GM19351 (cell line): ENCODE measurements at regions not wholly inside any gene's neighbourhood (a gene's known extent, or its start where the extent isn't known, plus 50 kb on each side); places are given as distances from the start of the nearest gene placed in this dataset.

Experiments
- ATAC-seq: cut with Tn5 transposase; IDR thresholded peaks from one replicate; pipeline ENCODE4 v1.9.1; 2021; ENCODE audit warnings: mild to moderate bottlenecking, moderate library complexity; ENCODE audit not compliant: unreplicated experiment

DNA sequence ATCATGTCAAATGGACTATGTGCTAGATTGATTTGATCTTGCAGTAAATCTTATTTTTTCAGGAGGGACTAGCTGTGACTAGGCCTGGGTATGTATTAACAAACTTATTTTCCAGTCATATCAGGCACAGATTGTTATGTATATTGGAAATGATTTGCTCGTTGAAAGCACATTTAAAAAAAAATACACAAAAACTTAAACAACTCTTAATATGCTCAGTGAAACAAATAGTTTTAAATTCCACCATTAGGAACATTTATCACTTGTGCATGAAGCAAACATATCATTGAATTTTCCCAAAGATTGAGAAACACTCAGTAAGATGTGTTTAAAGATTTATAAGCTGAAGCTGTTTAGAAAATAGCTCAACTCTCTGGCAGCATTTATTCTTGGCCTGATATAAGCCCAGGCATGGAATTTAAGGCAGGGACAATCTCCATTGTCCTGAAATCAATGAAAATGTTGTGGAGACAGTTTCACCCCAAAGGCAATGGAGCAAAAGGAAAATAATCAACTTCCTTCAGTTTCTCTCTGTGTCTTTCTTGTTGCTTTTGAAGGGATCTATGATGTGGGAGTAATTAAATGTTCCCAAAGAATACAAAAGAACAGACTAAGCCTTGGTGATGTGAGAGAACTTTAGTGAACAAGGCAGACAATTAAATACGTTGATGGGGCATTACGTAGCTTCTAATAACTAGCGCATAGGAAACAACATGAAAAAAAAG lies 250.3 kb downstream of the GPR37 start:
- ATAC-seq = no peak

DNA sequence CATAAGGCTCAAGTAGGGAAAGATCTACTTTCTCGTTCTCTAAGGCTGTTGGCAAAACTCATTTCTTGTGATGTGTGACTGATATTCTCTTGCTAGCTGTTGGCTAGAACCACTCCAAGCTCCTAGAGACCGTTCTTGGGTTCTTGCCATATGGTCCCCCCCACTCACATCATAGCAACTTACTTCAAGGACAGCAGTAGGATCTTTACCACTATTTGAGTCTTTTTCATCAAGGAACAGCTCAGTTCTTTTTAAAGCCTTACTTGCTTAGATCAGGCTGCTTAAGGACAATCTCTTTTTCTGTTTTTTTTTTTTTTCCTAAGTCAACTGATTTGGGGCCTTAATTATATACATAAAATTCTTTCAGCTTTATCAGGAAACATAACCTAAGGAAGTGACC lies 251.1 kb downstream of the GPR37 start:
- no peak for ATAC-seq

DNA sequence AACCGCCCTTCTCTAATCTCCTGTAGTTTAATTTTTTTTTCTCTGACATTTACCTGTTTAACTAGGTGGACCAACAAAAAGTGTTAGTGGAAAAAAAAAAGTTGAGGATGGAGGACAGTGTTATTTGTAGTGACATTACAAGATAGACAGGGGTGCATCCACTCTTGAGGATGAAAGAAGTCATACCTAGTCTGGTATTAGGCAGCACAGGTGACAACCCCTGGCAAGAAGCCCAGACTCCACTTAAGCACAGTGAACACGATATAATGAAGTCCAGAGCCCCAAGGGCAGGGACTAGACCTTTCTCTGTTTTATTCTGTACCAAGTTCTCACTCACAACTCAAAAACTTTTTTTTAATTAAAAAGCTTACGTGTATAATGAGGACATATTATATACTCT lies 268.4 kb downstream of the GPR37 start:
- no peak for ATAC-seq

DNA sequence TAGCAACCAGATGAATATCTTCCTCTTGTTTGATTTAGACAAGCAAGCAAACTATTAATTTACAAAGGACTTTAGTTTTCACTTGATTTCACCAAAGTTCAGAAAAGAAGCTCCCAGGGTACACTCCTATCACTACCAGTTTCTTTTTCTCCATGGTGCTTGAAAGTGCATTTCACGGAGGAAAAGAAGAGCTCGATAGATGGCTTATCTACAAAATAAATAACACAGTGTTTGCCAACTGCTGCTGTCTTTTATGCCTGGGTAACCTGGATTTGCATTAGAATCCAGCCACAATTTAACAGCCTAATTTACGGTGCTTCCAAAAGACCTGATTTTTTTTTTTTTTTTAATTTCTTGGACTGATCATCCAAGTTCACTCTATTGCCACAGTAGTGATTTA lies 275.7 kb downstream of the GPR37 start:
- no peak for ATAC-seq

DNA sequence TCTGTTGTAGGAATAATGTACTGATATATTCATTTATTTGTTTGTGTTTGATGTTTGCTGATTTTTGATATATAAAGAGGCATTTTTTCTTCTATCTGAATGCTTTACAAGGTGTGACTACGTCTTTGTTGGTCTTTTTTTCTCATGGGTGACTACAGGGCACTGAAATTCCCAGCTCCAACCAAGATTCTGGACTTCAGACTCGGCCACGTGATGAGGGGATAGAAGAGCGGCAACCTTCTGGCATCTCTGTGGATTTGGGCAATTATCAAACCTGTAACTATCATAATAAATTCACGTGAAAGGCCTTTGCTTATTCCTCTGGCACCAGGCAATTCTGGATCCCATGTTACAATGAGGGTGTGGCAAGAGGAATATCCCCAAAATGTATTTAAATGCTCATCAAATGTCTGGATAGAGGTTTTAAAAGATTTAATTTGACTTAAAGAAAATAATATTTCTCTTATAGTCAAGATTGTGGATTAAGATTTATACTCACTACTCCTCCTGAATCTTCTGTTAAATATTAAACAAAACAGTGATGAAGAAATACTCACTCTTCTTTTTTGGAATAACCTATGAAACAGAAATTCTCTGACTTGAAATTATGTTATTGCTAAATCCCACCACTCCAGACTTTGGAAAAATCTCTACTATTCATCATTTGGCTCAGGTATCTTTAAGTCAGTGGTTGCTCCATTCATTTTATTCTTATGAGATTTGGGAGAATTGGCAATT lies 276.3 kb downstream of the GPR37 start:
- no peak for ATAC-seq

DNA sequence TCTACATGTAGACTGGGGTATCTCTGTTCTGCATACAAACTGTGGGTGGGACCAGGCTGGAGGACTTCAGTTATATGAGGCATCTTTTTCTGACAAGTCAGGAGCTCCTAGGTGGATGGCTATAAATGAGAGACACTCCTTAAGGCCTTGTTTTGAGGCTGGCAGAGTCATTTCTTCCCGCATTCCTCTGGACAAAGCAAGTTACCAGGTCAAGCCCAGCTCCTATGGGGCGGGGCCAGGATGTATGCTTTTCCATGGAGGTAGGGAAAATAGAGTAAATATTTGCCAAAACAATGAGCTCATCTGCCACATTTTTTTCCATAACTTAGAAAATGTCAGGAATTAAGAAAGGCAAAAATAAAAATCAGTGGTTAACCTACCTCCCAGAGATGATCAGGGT lies 283.4 kb downstream of the GPR37 start:
- ATAC-seq = no peak

DNA sequence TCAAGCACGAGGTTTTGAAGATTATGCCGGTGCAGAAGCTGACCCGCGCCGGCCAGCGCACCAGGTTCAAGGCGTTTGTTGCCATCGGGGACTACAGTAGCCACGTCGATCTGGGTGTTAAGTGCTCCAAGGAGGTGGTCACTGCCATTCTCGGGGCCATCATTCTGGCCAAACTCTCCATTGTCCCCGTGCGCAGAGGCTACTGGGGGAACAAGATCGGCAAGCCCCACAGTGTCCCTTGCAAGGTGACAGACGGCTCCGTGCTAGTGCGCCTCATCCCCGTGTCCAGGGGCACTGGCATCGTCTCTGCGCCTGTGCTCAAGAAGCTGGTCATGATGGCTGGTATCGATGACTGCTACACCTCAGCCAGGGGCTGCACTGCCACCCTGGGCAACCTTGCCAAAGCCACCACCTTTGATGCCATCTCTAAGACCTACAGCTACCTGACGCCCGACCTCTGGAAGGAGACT lies 284.7 kb downstream of the GPR37 start:
- ATAC-seq = no peak

DNA sequence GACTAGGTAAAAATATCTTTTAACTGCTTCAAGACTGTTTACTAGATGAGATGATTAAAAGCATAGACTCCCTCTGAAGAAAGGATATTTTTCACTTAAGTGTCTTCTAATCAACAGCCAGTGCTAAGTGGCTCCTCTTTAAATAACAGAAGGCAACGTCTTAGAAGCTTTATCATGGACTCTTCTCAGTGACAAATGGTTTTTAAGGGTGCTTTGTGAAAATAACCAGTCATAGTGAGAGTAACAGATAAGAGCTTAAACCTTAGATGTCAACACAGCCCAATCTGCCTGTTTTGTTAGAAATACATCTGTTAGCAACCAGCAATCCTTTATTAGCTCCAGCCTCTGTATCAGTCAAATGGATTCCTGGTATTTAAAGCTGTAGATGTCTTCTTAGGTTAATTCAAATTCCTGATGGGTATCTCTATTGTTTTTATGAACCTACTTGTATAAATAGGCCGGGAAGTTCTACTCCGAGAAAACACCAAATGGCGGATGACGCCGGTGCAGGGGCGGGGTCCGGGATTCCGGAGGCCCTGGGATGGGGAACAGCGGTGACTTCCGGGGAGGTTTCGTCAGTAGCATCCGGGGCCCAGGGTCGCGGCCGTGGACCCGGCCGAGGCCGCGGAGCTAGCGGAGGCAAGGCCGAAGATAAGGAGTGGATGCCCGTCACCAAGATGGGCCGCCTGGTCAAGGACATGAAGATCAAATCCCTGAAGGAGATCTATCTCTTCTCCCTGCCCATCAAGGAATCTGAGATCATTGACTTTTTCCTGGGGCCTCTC lies 285.4 kb downstream of the GPR37 start:
- no peak for ATAC-seq

DNA sequence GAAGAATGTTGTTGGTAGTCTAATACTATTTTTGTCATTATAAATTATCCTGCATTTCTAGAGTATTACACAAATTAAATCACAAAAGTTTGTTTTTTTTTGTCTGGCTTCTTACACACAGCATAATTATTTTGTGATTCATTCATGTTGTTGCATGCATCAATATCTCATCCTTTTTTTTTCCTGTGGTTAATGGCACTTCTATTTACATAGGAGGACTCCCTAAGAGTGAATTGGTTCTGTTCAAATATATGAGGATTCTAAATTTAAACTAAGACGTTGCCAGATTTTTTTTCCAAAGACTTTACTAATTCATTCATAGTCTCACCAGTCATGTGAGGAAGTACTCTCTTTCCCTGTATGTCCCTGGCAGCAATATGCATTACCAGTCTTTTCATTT lies 303.3 kb downstream of the GPR37 start:
- ATAC-seq = no peak

DNA sequence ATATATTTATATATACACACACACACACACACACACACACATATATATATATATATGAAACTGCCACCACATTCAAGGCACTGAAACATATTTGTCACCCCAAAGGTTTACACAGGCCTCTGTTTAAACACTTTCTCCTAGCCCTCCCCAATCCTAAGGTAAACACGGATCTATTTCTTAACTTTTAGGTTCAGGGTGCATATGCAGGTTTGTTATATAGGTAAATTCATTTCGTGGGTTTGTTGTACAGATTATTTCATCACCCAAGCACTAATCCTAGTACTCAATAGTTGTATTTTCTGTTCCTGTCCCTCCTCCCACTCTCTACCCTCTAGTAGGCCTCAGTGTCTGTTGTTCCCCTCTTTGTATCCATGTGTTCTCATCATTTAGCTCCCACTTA lies 305.0 kb downstream of the GPR37 start:
- ATAC-seq = no peak

DNA sequence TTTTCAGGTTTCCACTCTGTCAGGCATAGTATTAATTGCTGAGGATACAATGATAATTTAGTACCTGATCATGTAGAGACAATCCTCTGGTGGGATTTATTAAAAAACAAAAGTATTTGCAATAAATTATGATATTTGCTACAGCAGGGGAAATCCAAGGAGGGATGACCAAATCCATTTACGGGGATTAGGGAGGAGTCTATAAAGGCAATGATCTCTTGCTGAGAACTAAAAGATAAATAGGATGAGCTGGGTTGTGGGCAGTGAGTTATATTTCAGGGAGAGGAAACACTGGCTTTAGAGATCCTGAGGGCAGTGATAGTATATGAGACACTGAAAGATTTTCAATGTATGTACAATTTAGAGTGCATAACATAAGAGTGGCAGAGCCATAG lies 305.5 kb downstream of the GPR37 start:
- no peak for ATAC-seq

DNA sequence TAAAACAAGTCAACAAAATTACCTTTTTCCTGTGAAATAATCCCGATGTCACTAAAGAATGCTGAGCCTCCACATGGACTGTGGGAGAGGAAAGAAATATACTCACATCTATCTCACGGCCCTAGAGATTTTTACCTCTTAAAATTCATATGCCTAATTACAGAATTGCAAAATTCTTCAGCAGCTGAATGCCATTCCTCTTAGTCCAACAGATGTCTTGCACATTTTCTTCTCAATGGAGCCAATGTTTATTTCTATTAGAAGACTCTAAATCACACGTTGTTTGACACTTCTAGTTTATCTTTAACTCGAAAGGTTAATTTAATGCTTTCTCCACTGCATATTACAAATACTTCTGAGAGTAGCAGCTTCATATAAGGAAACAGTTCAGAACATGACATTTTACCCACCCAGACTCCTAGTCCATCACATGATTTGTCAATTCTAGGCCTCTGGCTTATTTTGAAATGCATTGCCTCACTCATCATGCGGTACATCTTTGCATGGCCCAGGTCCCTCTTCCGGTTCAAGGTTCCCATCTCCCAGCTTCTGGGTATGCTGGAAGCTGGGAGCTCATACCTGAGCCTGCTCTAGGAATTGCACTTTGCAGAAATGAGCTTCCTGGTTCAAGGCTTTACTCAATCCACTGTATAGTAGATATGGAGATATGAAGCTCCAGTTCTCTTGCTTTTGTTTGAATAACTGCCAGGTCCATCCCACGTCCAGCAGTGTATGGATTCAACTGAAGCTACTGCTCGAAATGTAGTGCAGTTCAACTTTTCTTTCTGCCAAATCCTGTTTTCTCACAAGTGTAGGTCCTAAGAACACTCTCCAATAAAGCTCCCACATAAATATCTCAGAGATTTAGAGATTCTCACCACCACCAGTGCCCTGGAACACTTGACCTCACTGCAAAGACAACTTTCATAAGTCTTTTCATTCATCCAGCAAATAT lies 306.2 kb downstream of the GPR37 start:
- ATAC-seq = no peak

DNA sequence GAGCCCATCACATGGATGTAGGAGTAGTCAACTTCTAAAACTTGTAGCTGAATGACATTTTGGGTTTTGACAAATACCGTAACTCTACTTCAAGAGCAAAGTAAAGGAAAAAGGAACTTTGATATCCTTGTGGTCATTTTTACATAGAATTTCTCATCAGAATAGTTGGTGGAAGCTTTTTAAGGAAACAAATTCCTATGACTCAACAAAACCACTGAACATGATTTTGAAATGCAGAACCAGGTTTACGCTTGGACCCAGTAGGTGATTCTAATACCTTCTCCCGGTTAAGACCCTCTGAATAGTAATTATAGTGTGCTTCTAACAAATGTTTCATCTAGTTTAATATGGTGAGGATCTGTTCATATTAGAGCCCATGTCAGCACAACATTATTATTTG lies 307.8 kb downstream of the GPR37 start:
- ATAC-seq = no peak

DNA sequence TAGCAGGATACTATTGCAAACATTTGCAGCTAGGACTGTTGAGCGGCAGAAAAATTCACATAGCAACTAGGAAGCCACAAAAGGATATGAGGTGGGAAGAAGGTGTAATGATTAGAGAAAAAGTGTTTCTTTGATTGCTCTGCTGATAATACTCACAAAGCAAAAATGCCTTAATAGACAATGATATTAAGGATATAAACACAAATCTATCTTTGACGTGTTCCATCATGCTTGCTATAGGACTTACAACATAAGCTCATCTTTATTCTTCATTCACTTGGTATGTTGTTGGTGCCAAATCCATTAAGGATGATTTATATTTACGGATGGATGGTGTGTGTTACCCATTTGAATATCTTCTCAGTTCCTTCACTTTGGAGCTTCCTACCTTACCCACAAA lies 309.3 kb downstream of the GPR37 start:
- no peak for ATAC-seq

DNA sequence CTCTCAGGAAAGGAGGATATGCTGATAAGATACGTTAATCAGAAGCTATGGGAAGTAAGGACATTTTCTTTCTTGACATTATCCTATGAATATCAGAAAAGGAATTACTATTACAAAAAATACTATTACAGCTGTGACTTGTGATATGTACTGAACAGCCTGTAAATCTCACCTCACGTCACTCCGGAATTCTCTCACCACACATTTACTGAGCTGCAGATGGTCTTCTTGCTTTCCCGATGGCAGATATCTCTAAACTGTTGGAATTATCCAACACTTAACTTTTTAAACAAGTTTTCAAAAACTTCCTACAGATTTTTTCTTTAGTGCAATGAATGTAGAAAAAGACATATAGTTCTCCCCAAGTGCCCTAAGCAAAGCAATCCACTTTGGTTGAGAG lies 313.4 kb downstream of the GPR37 start:
- no peak for ATAC-seq

DNA sequence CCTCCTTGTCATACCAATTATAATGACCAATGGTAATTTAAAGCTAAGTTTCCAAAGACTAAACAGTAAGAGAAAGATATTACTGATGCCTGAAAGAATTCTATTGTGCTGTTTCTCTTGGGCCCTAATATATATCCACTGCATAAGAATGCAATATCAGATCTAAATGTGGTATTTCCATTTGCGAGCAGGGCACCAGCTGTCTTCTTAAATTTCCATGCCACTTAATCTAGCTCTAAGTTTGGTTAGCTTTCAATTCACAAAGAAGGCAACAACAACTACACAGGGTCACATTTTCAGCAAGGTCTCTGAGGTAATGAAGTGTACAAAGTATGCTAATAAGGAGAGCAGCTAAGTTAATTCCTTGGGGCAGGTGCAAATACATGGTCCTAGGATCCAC lies 315.7 kb downstream of the GPR37 start:
- ATAC-seq = no peak

DNA sequence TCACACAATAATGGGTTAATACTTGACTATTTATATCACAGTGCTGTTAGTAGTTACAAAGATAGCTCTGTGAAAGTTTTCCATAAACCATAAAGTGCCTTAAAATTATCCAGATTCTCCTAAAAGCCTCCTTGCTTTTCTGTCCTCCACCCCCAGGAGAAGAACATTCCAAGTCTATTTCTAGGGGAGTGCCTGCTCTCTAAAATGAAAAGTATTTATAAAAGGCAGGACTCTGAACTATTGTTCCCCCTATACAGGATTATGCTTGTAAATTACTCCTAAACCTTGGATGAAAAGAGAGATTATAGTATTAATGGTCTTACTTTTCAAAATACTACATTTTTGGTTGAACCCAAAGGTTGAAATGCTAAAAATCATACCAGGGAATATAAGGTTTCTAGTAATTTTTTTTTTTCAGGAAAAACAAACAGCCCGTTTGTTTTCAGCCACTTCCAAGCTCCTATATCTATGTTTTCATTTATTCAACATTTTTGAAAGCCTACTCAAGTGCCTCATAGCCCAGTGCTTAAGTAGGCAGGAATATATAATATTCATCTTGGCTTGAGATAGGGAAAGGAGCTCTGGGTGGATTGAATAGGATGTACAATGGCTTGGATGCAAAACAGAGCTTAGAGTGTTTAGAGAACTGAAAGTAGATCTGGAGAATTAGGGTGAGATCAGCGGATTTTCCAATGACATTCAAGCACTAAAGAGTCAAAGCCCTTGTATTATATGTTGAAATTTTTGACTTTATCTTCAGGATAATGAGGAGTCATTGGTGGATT lies 320.7 kb downstream of the GPR37 start:
- no peak for ATAC-seq

DNA sequence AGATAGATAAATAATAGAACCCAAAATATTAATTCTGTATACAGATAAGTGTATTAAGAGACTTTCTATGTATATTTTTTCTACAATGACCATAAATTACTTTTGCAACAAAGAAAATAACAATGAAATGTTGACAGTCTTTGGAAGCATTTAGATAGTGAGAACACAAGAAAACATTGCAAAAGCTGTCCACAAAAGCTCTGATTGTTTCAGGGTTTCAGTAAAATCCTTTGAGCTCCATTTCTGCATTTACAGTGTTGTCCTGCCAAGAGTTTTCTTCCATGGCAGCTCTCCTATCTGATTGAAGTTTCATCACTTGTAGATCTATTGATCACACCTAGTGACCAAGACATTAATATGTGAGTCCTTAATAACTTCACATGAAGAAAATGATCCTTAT lies 321.8 kb downstream of the GPR37 start:
- no peak for ATAC-seq

DNA sequence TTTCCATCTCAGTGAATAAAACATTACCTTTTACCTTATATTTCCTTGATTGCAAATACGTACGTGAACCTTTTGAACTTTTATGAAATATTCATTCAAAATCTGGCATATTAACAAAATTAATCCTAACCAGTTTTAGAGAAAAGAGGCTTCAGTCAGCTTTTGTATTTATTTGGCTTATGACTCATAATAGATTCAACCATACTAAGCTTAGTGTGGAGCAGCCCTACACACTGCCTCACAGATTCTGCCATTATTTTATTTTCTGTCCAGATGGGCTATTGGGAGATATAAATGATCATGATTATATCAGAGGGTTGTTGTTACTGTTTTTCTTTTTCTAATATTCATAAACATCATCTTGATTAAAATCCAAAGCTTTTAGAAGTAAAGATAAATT lies 325.5 kb downstream of the GPR37 start:
- ATAC-seq = no peak

DNA sequence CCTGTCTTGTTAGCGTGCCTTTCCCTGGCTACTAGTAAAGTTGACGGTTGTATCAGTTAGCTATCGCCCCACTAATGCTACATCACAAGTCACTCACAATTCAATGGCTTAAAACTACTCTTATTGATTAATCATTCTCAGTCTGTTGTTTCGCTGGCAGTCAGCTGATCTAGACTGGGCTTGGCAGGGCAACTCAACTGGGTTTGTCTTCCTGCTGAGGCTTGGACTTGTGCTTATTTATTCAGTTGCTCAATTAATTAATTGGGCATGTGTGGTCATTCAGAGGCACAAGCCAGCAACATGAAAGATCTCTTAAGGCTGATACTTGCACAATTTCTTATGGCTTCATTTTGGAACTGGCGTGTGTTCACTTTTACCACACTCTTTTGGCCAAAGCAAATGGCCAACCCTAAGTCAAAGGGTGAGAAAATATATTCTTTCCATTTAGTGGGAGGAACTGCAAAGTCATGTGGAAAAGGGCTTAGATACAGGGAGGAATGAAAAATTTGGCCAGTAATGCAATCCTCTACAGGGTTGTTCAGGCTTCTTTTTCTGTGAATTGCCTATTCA lies 333.5 kb downstream of the GPR37 start:
- no peak for ATAC-seq
